Nephron (organoid): ENCODE measurements at regions not wholly inside any gene's neighbourhood (a gene's known extent, or its start where the extent isn't known, plus 50 kb on each side); places are given as distances from the start of the nearest gene placed in this dataset.

Source experiments
- H3K27ac Mint-ChIP-seq, 3 experiments: 2 replicates each; pipeline ENCODE4 v1.8.0; 2020; ENCODE audit warnings: mixed read lengths in 3 of 3, mild to moderate bottlenecking in 2 of 3, moderate library complexity in 1 of 3
- H3K27me3 Mint-ChIP-seq: 2 replicates; pipeline ENCODE4 v1.8.0; 2021; ENCODE audit warnings: low read depth, mild to moderate bottlenecking, moderate library complexity, mixed read lengths
- H3K36me3 Mint-ChIP-seq: 2 replicates; pipeline ENCODE4 v1.8.0; 2020; ENCODE audit warnings: low read depth, mixed read lengths
- H3K4me1 Mint-ChIP-seq: 2 replicates; pipeline ENCODE4 v1.8.0; 2020; ENCODE audit warnings: mixed read lengths
- H3K4me3 Mint-ChIP-seq, 3 experiments: 2 replicates each; pipeline ENCODE4 v1.8.0; 2020; ENCODE audit warnings: mild to moderate bottlenecking in 3 of 3, mixed read lengths in 3 of 3, moderate library complexity in 2 of 3
- H3K9me3 Mint-ChIP-seq: 2 replicates; pipeline ENCODE4 v1.8.0; 2020; ENCODE audit warnings: mixed read lengths
- TF ChIP-seq, protein P1 (sequence below), 3 experiments: fragments of 200-600 bp; sonication (generic); IDR thresholded peaks; one replicate each; pipeline ENCODE4 v1.5.0; 2021; ENCODE audit warnings: antibody characterized with exemption in 3 of 3; ENCODE audit not compliant: unreplicated experiment in 3 of 3

DNA sequence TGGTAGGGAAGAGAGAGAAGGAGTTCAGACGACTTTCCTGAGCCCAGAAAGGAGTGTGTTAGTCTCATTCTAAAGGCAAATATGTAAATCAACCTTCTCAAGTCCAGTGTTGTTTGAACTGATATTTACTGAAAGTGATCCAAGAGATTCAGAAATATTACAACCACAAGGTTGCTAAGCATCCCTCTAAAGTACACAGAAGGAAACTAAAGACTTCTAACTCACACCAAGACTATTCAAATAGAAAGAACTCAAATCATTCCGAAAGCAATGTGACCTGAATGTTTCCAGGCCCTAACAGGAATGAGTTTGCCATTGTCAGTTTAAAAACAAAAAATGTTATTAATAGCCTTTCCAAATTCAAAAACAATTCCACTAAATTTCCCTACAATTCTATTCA, 56.9 kb upstream of the VGLL3 start:
- Mint-ChIP-seq H3K9me3 (no peaks in the 10 kb centered on the region), H3K27ac (no peak overlapping the region), H3K36me3 (no peaks in the 10 kb centered on the region), H3K4me1 (no peaks in the 10 kb centered on the region), H3K4me3 (no peak overlapping the region), H3K27me3 (no peaks in the 10 kb centered on the region)
- TF ChIP-seq, protein P1, sequence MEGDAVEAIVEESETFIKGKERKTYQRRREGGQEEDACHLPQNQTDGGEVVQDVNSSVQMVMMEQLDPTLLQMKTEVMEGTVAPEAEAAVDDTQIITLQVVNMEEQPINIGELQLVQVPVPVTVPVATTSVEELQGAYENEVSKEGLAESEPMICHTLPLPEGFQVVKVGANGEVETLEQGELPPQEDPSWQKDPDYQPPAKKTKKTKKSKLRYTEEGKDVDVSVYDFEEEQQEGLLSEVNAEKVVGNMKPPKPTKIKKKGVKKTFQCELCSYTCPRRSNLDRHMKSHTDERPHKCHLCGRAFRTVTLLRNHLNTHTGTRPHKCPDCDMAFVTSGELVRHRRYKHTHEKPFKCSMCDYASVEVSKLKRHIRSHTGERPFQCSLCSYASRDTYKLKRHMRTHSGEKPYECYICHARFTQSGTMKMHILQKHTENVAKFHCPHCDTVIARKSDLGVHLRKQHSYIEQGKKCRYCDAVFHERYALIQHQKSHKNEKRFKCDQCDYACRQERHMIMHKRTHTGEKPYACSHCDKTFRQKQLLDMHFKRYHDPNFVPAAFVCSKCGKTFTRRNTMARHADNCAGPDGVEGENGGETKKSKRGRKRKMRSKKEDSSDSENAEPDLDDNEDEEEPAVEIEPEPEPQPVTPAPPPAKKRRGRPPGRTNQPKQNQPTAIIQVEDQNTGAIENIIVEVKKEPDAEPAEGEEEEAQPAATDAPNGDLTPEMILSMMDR (IDR thresholded peaks at IDR 0.05; ENCODE audit: unreplicated experiment in 3 of 3) = no peak

DNA sequence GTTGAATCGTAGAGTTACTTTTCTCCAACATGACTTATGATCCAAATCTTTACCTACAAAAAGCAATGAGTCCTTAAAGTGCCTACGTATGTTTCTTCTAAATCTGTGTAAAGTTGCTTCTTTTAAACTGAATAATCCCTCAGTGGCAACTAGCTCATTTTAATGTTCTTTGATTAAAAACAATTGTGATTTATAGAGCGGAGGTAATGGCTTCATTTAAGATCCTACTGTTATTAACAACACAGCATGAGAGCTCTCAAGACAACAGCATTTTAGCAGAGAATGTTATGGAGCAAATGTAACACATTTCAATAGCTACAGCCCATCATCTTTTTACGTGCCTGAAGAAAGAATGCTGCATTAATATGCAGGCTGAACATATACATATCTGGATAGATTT, 55.3 kb upstream of the VGLL3 start:
- H3K4me3 Mint-ChIP-seq = no peak overlapping the region
- H3K36me3 Mint-ChIP-seq = no peaks in the 10 kb centered on the region
- no peaks in the 10 kb centered on the region for H3K4me1 Mint-ChIP-seq
- H3K27ac Mint-ChIP-seq = no peak overlapping the region
- H3K27me3 Mint-ChIP-seq = no peaks in the 10 kb centered on the region
- H3K9me3 Mint-ChIP-seq = no peaks in the 10 kb centered on the region
- TF ChIP-seq, protein P1 (IDR thresholded peaks at IDR 0.05; ENCODE audit: unreplicated experiment in 3 of 3) = no peak

DNA sequence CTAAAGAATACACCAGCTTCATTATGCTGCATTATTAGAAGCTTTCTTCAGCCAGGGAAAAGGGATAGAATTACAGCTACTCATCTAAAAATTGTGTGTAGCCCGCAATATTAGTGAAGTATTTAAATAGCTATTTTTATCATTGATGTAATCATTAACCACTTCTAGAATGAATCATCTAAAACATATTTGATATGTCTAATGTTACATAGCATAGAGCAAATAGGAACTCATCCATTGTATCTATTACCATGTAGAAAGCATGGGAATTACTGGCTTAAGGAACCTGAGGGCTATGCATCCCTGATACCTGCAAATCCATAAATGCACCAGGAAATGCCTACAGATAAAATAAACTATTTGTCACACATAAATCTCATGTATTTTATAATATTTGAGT, 54.5 kb upstream of the VGLL3 start:
- Mint-ChIP-seq H3K9me3 (no peaks in the 10 kb centered on the region), H3K27me3 (no peaks in the 10 kb centered on the region), H3K36me3 (no peaks in the 10 kb centered on the region), H3K27ac (no peak overlapping the region), H3K4me1 (no peaks in the 10 kb centered on the region), H3K4me3 (no peak overlapping the region)
- TF ChIP-seq, protein P1 (IDR thresholded peaks at IDR 0.05; ENCODE audit: unreplicated experiment in 3 of 3) = no peak

DNA sequence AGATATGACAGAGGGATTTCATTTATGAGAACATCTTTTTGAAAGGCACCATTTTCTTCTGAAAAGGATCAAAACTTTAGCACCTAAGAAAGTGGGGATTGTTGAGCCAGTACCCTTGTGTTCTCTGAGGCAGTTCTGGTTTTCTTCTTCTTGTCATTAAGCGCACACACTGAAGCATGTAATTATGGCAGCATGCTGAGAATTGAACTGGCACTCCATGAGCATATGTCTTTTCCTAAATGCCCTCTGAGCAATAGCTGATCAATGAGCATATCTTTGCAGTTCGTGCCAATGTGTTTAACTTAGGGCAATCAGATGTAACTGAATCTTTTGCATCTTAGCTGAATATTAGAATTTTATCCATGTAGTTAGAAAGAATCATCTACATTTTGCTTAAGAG, 53.9 kb upstream of the VGLL3 start:
- H3K36me3 Mint-ChIP-seq = no peaks in the 10 kb centered on the region
- H3K4me1 Mint-ChIP-seq = no peaks in the 10 kb centered on the region
- no peaks in the 10 kb centered on the region for H3K27me3 Mint-ChIP-seq
- no peaks in the 10 kb centered on the region for H3K9me3 Mint-ChIP-seq
- H3K4me3 Mint-ChIP-seq = no peak overlapping the region
- no peak overlapping the region for H3K27ac Mint-ChIP-seq
- TF ChIP-seq, protein P1 (IDR thresholded peaks at IDR 0.05; ENCODE audit: unreplicated experiment in 3 of 3) = no peak

DNA sequence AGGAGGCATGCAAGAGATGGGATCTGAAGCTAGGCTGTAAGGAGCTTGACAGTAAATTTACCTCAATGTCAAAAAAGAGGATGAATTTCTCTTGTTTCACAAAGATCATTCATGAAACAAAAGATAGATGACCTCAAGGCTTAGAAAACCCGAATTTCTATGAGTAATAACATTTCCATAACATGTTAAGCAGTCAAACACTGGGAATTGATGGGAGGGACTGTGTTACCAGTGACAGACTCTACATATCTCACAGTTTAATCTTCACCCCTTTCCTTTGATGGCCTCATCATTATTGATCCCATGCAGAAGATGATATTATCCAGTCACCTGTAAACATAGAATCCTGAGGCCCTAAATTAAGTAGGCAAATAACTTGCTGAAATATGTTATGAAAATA, 53.5 kb upstream of the VGLL3 start:
- Mint-ChIP-seq H3K36me3 (no peaks in the 10 kb centered on the region), H3K27me3 (no peaks in the 10 kb centered on the region), H3K27ac (no peak overlapping the region), H3K4me3 (no peak overlapping the region), H3K4me1 (no peaks in the 10 kb centered on the region), H3K9me3 (no peaks in the 10 kb centered on the region)
- TF ChIP-seq, protein P1 (IDR thresholded peaks at IDR 0.05; ENCODE audit: unreplicated experiment in 3 of 3) = no peak

DNA sequence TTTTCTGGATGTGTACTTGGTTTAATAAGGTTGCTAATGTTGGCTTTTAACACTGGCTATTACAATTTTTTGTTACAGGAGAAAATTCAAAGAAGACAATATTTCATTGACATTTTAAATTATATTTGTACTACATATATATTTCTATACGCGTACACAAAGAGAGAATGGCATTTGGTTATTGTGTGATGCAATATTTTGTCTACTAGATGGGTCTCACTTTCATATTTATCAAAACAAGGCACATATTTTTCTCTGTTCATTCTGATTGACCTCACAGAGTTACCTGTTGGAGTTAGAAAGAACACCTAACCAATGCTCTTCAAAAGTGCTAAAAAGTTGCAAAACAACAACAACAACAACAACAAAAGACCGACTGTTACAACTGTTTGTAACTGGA, 50.2 kb upstream of the VGLL3 start:
- no peak overlapping the region for H3K27ac Mint-ChIP-seq
- H3K4me1 Mint-ChIP-seq = no peaks in the 10 kb centered on the region
- no peaks in the 10 kb centered on the region for H3K9me3 Mint-ChIP-seq
- H3K36me3 Mint-ChIP-seq = no peaks in the 10 kb centered on the region
- TF ChIP-seq, protein P1 (IDR thresholded peaks at IDR 0.05; ENCODE audit: unreplicated experiment in 3 of 3) = no peak
- no peak overlapping the region for H3K4me3 Mint-ChIP-seq
- H3K27me3 Mint-ChIP-seq = no peaks in the 10 kb centered on the region
